ENCODE measurements at regions not wholly inside any gene's neighbourhood (a gene's known extent, or its start where the extent isn't known, plus 50 kb on each side); places are given as distances from the start of the nearest gene placed in this dataset.

DNA sequence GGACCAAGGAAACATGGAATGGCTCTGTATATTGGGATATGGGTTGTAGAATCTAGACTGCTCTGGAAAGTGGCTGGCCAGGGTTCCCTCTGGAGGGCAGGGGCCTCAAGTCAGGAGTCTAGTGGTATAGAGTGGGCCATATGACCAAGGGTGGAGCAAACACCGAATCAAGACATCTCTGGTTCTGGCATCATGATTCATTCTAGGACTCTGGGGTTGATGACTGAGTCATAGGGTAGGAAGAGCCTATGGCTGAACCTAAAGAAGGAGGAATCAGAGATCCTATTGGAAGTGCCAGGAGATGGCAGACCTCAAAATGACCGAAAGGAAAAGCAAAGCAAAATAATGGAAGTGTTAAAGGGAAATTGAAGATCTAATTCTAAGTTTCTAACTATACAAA lies 356.4 kb upstream of the PRICKLE1 start:
- Histone ChIP-seq H3K18ac (ENCODE audit: insufficient read length, low read depth, low read length) (no peak overlapping the region), H3K4me1 (ENCODE audit: insufficient read depth, low read length) (no peaks in the 10 kb centered on the region), H2AFZ (ENCODE audit: low read length) (no peak overlapping the region), H2BK20ac (ENCODE audit: low read depth, low read length, poor library complexity, severe bottlenecking) (no peak overlapping the region), H3K27ac (ENCODE audit: insufficient read length, low read depth, low read length) (no peak overlapping the region), H2BK120ac (ENCODE audit: low read depth, low read length, poor library complexity, severe bottlenecking) (no peak overlapping the region), H2AK5ac (ENCODE audit: insufficient read length, low read length) (no peak overlapping the region), H2BK15ac (ENCODE audit: low read depth, low read length) (no peak overlapping the region), H4K20me1 (ENCODE audit: control insufficient read depth, insufficient read depth, insufficient read length) (no peaks in the 10 kb centered on the region), H3K27me3 (ENCODE audit: insufficient read depth, low read length) (no peaks in the 10 kb centered on the region), H3K56ac (ENCODE audit: insufficient read length, low read depth, low read length) (no peak overlapping the region), H3T11ph (ENCODE audit: low read length) (no peak overlapping the region), H3K23me2 (ENCODE audit: insufficient read length, low read depth, low read length, poor library complexity, severe bottlenecking) (no peaks in the 10 kb centered on the region), H3K79me2 (ENCODE audit: insufficient read depth, low read length) (no peaks in the 10 kb centered on the region), H3K9ac (ENCODE audit: extremely low read depth, insufficient read length, low read length) (no peak overlapping the region), H3K4me2 (ENCODE audit: insufficient read depth, insufficient read length, low read length) (no peak overlapping the region), H4K8ac (replicated peaks; ENCODE audit: insufficient read length, low read depth, low read length) (no peak overlapping the region), H3K79me1 (ENCODE audit: insufficient read depth, low read depth, low read length, poor library complexity, severe bottlenecking) (no peaks in the 10 kb centered on the region), H4K91ac (ENCODE audit: insufficient read length, low read depth, low read length) (no peak overlapping the region), H4K5ac (ENCODE audit: insufficient read length, low read depth, low read length) (no peak overlapping the region), H3K23ac (ENCODE audit: insufficient read length, low read depth, low read length) (no peak overlapping the region), H3K9me3 (ENCODE audit: control insufficient read depth, low read depth, low read length) (no peaks in the 10 kb centered on the region), H3K14ac (ENCODE audit: insufficient read depth, low read length) (no peak overlapping the region), H3K4ac (ENCODE audit: low read depth, low read length) (no peak overlapping the region), H2BK12ac (ENCODE audit: insufficient read length, low read depth, low read length) (no peak overlapping the region), H2BK5ac (ENCODE audit: insufficient read length, low read length) (no peak overlapping the region)
- DNase-seq: no peak
- TF ChIP-seq, protein P1, sequence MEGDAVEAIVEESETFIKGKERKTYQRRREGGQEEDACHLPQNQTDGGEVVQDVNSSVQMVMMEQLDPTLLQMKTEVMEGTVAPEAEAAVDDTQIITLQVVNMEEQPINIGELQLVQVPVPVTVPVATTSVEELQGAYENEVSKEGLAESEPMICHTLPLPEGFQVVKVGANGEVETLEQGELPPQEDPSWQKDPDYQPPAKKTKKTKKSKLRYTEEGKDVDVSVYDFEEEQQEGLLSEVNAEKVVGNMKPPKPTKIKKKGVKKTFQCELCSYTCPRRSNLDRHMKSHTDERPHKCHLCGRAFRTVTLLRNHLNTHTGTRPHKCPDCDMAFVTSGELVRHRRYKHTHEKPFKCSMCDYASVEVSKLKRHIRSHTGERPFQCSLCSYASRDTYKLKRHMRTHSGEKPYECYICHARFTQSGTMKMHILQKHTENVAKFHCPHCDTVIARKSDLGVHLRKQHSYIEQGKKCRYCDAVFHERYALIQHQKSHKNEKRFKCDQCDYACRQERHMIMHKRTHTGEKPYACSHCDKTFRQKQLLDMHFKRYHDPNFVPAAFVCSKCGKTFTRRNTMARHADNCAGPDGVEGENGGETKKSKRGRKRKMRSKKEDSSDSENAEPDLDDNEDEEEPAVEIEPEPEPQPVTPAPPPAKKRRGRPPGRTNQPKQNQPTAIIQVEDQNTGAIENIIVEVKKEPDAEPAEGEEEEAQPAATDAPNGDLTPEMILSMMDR (conservative IDR thresholded peaks at IDR 0.05): no peak
- H3K36me3 Mint-ChIP-seq (ENCODE audit: insufficient read depth in 1 of 3, low read depth in 3 of 3): peaks cover 15 to 33% (median 20%) of the 10 kb centered on the region in 3 experiments
- H3K4me1 Mint-ChIP-seq: no peaks in the 10 kb centered on the region
- no peak overlapping the region for H3K4me3 Mint-ChIP-seq
- H3K9me3 Mint-ChIP-seq: peaks cover 35% of the 10 kb centered on the region in 2 experiments
- no CpG with 5 or more reads among the region's 2 CpGs for WGBS (ENCODE audit: extremely low coverage, insufficient read length, low lambda C conversion rate)
- no peaks in the 10 kb centered on the region for H3K27me3 Mint-ChIP-seq (ENCODE audit: low read depth)
- no peak overlapping the region for H3K27ac Mint-ChIP-seq
